H9 (cell line): ENCODE measurements at regions not wholly inside any gene's neighbourhood (a gene's known extent, or its start where the extent isn't known, plus 50 kb on each side); places are given as distances from the start of the nearest gene placed in this dataset.

ENCODE experiments used
- DNase-seq: peaks from one replicate; pipeline ENCODE4 v3.0.0-alpha.2; 2017
- H2AFZ ChIP-seq: one replicate; pipeline ENCODE4 v1.6.1; 2013; ENCODE audit warnings: mild to moderate bottlenecking, low read length, control low read depth, moderate library complexity
- H2AK5ac ChIP-seq: 2 replicates; pipeline ENCODE4 v1.6.1; 2013; ENCODE audit warnings: low read length, control low read depth, mixed read lengths; ENCODE audit not compliant: insufficient read length
- H2BK120ac ChIP-seq: one replicate; pipeline ENCODE4 v1.6.1; 2013; ENCODE audit warnings: low read depth, mild to moderate bottlenecking, low read length, control low read depth, inconsistent platforms; ENCODE audit not compliant: poor library complexity, severe bottlenecking
- H2BK12ac ChIP-seq: 2 replicates; pipeline ENCODE4 v1.6.1; 2013; ENCODE audit warnings: low read length, control low read depth, mixed read lengths, low read depth; ENCODE audit not compliant: insufficient read length
- H2BK15ac ChIP-seq: 2 replicates; pipeline ENCODE4 v1.6.1; 2013; ENCODE audit warnings: low read depth, low read length, control low read depth
- H2BK20ac ChIP-seq: one replicate; pipeline ENCODE4 v1.6.1; 2013; ENCODE audit warnings: low read depth, mild to moderate bottlenecking, low read length, control low read depth, inconsistent platforms; ENCODE audit not compliant: poor library complexity, severe bottlenecking
- H2BK5ac ChIP-seq: 2 replicates; pipeline ENCODE4 v1.6.1; 2013; ENCODE audit warnings: low read length, control low read depth, mixed read lengths; ENCODE audit not compliant: insufficient read length
- H3K14ac ChIP-seq: 2 replicates; pipeline ENCODE4 v1.6.1; 2013; ENCODE audit warnings: low read length, control low read depth; ENCODE audit not compliant: insufficient read depth
- H3K18ac ChIP-seq: 2 replicates; pipeline ENCODE4 v1.6.1; 2013; ENCODE audit warnings: low read depth, mild to moderate bottlenecking, mixed read lengths, low read length, control low read depth; ENCODE audit not compliant: insufficient read length
- H3K23ac ChIP-seq: 2 replicates; pipeline ENCODE4 v1.6.1; 2013; ENCODE audit warnings: low read length, control low read depth, mixed read lengths, low read depth; ENCODE audit not compliant: insufficient read length
- H3K23me2 ChIP-seq: 2 replicates; pipeline ENCODE4 v1.6.1; 2013; ENCODE audit warnings: low read depth, mild to moderate bottlenecking, mixed read lengths, low read length, control low read depth; ENCODE audit not compliant: insufficient read length, poor library complexity, severe bottlenecking
- H3K27ac ChIP-seq: 2 replicates; pipeline ENCODE4 v1.5.1; 2013; ENCODE audit warnings: low read length, control low read depth, mixed read lengths, low read depth; ENCODE audit not compliant: insufficient read length
- H3K27me3 ChIP-seq: 2 replicates; pipeline ENCODE4 v1.6.1; 2013; ENCODE audit warnings: low read length, control low read depth, inconsistent platforms; ENCODE audit not compliant: insufficient read depth
- H3K4ac ChIP-seq: 2 replicates; pipeline ENCODE4 v1.6.1; 2013; ENCODE audit warnings: low read depth, mild to moderate bottlenecking, control low read depth, inconsistent platforms, low read length, moderate library complexity
- H3K4me1 ChIP-seq: 2 replicates; pipeline ENCODE4 v1.6.1; 2013; ENCODE audit warnings: low read length, control low read depth, inconsistent platforms; ENCODE audit not compliant: insufficient read depth
- H3K4me2 ChIP-seq: 2 replicates; pipeline ENCODE4 v1.6.1; 2013; ENCODE audit warnings: low read length, control low read depth, mixed read lengths; ENCODE audit not compliant: insufficient read length, insufficient read depth
- H3K56ac ChIP-seq: 2 replicates; pipeline ENCODE4 v1.6.1; 2013; ENCODE audit warnings: low read depth, mild to moderate bottlenecking, mixed read lengths, low read length, control low read depth; ENCODE audit not compliant: insufficient read length
- H3K79me1 ChIP-seq: 2 replicates; pipeline ENCODE4 v1.6.1; 2013; ENCODE audit warnings: low read depth, mild to moderate bottlenecking, moderate library complexity, low read length, control low read depth, inconsistent platforms; ENCODE audit not compliant: insufficient read depth, poor library complexity, severe bottlenecking
- H3K79me2 ChIP-seq: 2 replicates; pipeline ENCODE4 v1.6.1; 2013; ENCODE audit warnings: low read length, control low read depth, inconsistent platforms; ENCODE audit not compliant: insufficient read depth
- H3K9ac ChIP-seq: 2 replicates; pipeline ENCODE4 v1.6.1; 2013; ENCODE audit warnings: low read length, control low read depth, mixed read lengths; ENCODE audit not compliant: insufficient read length; ENCODE audit errors: extremely low read depth
- H3K9me3 ChIP-seq: one replicate; pipeline ENCODE4 v1.6.1; 2013; ENCODE audit warnings: low read depth, low read length, inconsistent platforms; ENCODE audit not compliant: control insufficient read depth
- H3T11ph ChIP-seq: one replicate; pipeline ENCODE4 v1.6.1; 2013; ENCODE audit warnings: mild to moderate bottlenecking, low read length, control low read depth, inconsistent platforms
- H4K20me1 ChIP-seq: one replicate; pipeline ENCODE4 v1.6.1; 2013; ENCODE audit not compliant: control insufficient read depth, insufficient read length, insufficient read depth
- H4K5ac ChIP-seq: 2 replicates; pipeline ENCODE4 v1.6.1; 2013; ENCODE audit warnings: low read depth, mild to moderate bottlenecking, mixed read lengths, low read length, control low read depth; ENCODE audit not compliant: insufficient read length
- H4K8ac ChIP-seq: replicated peaks from 2 replicates; pipeline ENCODE4 v1.6.1; 2013; ENCODE audit warnings: low read length, control low read depth, mixed read lengths, low read depth; ENCODE audit not compliant: insufficient read length
- H4K91ac ChIP-seq: 2 replicates; pipeline ENCODE4 v1.6.1; 2013; ENCODE audit warnings: low read depth, mild to moderate bottlenecking, moderate library complexity, mixed read lengths, low read length, control low read depth; ENCODE audit not compliant: insufficient read length
- H3K27ac Mint-ChIP-seq, 3 experiments: 2 replicates in 2 of 3; 3 replicates in 1 of 3; pipeline ENCODE4 v1.8.0; 2020 to 2021; ENCODE audit warnings: mixed read lengths in 3 of 3, mild to moderate bottlenecking in 1 of 3, moderate library complexity in 1 of 3
- H3K27me3 Mint-ChIP-seq: 2 replicates; pipeline ENCODE4 v1.8.0; 2021; ENCODE audit warnings: low read depth, mild to moderate bottlenecking, moderate library complexity, mixed read lengths
- H3K36me3 Mint-ChIP-seq, 3 experiments: 2 replicates in 2 of 3; 3 replicates in 1 of 3; pipeline ENCODE4 v1.8.0; 2020 to 2021; ENCODE audit warnings: low read depth in 3 of 3, mixed read lengths in 3 of 3; ENCODE audit not compliant: insufficient read depth in 1 of 3
- H3K4me1 Mint-ChIP-seq, 2 experiments: 2 replicates each; pipeline ENCODE4 v1.8.0; 2020; ENCODE audit warnings: mixed read lengths in 2 of 2
- H3K4me3 Mint-ChIP-seq, 2 experiments: 2 replicates in 1 of 2; 3 replicates in 1 of 2; pipeline ENCODE4 v1.8.0; 2020 to 2021; ENCODE audit warnings: mild to moderate bottlenecking in 2 of 2, mixed read lengths in 2 of 2, moderate library complexity in 1 of 2
- H3K9me3 Mint-ChIP-seq, 2 experiments: 2 replicates in 1 of 2; 3 replicates in 1 of 2; pipeline ENCODE4 v1.8.0; 2020; ENCODE audit warnings: mild to moderate bottlenecking in 2 of 2, mixed read lengths in 2 of 2, moderate library complexity in 1 of 2
- WGBS: extraction: QIAGEN DNeasy Blood & Tissue Kit; methylation state at CpG from one replicate; pipeline ENCODE4 v1.1.7; 2013; ENCODE audit warnings: missing lambda C conversion rate, low lambda C conversion rate, mixed read lengths; ENCODE audit not compliant: insufficient read length; ENCODE audit errors: extremely low coverage; 5-methylcytosine and 5-hydroxymethylcytosine counted together
- TF ChIP-seq, protein P1 (sequence below): fragments of 200-600 bp; sonication (generic); conservative IDR thresholded peaks from 3 replicates; pipeline ENCODE4 v1.8.0; 2021; ENCODE audit warnings: antibody characterized with exemption, mild to moderate bottlenecking

DNA sequence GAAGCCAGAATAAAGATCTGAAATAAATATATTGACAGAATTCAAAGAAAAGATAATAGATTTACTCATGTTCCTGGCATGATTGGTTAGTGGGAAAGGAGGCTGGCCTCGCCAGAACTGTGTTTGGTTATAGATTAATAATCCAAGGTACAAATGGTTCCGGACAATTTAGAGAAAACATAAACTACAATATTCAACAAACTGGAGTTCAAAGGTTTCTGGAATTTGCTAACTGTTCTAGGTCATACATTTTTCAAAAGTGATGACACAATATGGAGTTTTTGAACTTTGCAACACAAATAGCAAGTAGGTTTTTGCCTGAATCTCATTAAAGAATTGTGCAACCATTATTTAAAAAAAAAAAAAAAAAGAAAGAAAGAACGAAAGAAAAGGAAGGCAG lies 251.7 kb upstream of the SALL1 start:
- no peak overlapping the region for H3K56ac ChIP-seq
- H3K4ac ChIP-seq, result no peak overlapping the region
- no peak overlapping the region for H2BK20ac ChIP-seq
- no peak overlapping the region for H4K91ac ChIP-seq
- DNase-seq, result no peak
- Mint-ChIP-seq H3K36me3 (peaks cover 17 to 33% (median 18%) of the 10 kb centered on the region in 3 experiments), H3K27me3 (no peaks in the 10 kb centered on the region; the same call in none of the 2 replicates), H3K27ac (no peak overlapping the region), H3K9me3 (peaks cover 25 to 31% of the 10 kb centered on the region in 2 experiments), H3K4me3 (no peak overlapping the region), H3K4me1 (peaks cover 0 to 3% of the 10 kb centered on the region in 2 experiments; a peak in 2 of 4 replicates)
- TF ChIP-seq, protein P1, sequence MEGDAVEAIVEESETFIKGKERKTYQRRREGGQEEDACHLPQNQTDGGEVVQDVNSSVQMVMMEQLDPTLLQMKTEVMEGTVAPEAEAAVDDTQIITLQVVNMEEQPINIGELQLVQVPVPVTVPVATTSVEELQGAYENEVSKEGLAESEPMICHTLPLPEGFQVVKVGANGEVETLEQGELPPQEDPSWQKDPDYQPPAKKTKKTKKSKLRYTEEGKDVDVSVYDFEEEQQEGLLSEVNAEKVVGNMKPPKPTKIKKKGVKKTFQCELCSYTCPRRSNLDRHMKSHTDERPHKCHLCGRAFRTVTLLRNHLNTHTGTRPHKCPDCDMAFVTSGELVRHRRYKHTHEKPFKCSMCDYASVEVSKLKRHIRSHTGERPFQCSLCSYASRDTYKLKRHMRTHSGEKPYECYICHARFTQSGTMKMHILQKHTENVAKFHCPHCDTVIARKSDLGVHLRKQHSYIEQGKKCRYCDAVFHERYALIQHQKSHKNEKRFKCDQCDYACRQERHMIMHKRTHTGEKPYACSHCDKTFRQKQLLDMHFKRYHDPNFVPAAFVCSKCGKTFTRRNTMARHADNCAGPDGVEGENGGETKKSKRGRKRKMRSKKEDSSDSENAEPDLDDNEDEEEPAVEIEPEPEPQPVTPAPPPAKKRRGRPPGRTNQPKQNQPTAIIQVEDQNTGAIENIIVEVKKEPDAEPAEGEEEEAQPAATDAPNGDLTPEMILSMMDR, result no peak
- H2AK5ac ChIP-seq, result no peak overlapping the region
- no peak overlapping the region for H4K8ac ChIP-seq
- H3K4me1 ChIP-seq, result no peaks in the 10 kb centered on the region
- no peak overlapping the region for H4K5ac ChIP-seq
- peaks cover 4% of the 10 kb centered on the region for H3K9me3 ChIP-seq
- no peak overlapping the region for H3K14ac ChIP-seq
- WGBS, result no CpG with 5 or more reads among the region's 3 CpGs
- H3T11ph ChIP-seq, result no peak overlapping the region
- H3K23me2 ChIP-seq, result no peaks in the 10 kb centered on the region
- H2BK120ac ChIP-seq, result no peak overlapping the region
- no peaks in the 10 kb centered on the region for H3K27me3 ChIP-seq
- no peak overlapping the region for H2BK12ac ChIP-seq
- no peak overlapping the region for H2BK15ac ChIP-seq
- H3K27ac ChIP-seq, result no peak overlapping the region
- H4K20me1 ChIP-seq, result no peaks in the 10 kb centered on the region
- no peaks in the 10 kb centered on the region for H3K79me1 ChIP-seq
- no peak overlapping the region for H2BK5ac ChIP-seq
- H3K9ac ChIP-seq, result no peak overlapping the region
- no peak overlapping the region for H3K23ac ChIP-seq
- no peaks in the 10 kb centered on the region for H3K79me2 ChIP-seq
- H2AFZ ChIP-seq, result no peak overlapping the region
- H3K18ac ChIP-seq, result no peak overlapping the region
- no peak overlapping the region for H3K4me2 ChIP-seq
